PFSK-1 (cell line): ENCODE measurements at regions not wholly inside any gene's neighbourhood (a gene's known extent, or its start where the extent isn't known, plus 50 kb on each side); places are given as distances from the start of the nearest gene placed in this dataset.

Source experiments
- FOXP2 ChIP-seq: optimal IDR thresholded peaks from 2 replicates; pipeline ENCODE3; 2011; ENCODE audit warnings: borderline replicate concordance, control low read depth, inconsistent platforms; ENCODE audit not compliant: insufficient read depth; ENCODE audit errors: extremely low read length, extremely low read depth
- POLR2AphosphoS5 ChIP-seq: IDR thresholded peaks from 2 replicates; pipeline ENCODE4 v1.6.1; 2012; ENCODE audit warnings: low read depth, mild to moderate bottlenecking, control low read depth, low read length, moderate library complexity
- SIN3A ChIP-seq: IDR thresholded peaks from 2 replicates; pipeline ENCODE4 v1.6.1; 2012; ENCODE audit warnings: mild to moderate bottlenecking, low read length, moderate library complexity, borderline replicate concordance; ENCODE audit not compliant: insufficient read depth
- TAF1 ChIP-seq: IDR thresholded peaks from 2 replicates; pipeline ENCODE4 v1.6.1; 2012; ENCODE audit warnings: low read length, control low read depth, borderline replicate concordance; ENCODE audit not compliant: insufficient read depth
- TF ChIP-seq, protein P1 (sequence below), 2 experiments: IDR thresholded peaks; 2 replicates each; pipeline versions ENCODE4 v1.6.1 to v1.8.0; 2011 to 2012; ENCODE audit warnings: low read depth in 2 of 2, low read length in 2 of 2, control low read depth in 1 of 2, inconsistent platforms in 1 of 2, mild to moderate bottlenecking in 1 of 2, moderate library complexity in 1 of 2; ENCODE audit not compliant: insufficient read depth in 1 of 2

DNA sequence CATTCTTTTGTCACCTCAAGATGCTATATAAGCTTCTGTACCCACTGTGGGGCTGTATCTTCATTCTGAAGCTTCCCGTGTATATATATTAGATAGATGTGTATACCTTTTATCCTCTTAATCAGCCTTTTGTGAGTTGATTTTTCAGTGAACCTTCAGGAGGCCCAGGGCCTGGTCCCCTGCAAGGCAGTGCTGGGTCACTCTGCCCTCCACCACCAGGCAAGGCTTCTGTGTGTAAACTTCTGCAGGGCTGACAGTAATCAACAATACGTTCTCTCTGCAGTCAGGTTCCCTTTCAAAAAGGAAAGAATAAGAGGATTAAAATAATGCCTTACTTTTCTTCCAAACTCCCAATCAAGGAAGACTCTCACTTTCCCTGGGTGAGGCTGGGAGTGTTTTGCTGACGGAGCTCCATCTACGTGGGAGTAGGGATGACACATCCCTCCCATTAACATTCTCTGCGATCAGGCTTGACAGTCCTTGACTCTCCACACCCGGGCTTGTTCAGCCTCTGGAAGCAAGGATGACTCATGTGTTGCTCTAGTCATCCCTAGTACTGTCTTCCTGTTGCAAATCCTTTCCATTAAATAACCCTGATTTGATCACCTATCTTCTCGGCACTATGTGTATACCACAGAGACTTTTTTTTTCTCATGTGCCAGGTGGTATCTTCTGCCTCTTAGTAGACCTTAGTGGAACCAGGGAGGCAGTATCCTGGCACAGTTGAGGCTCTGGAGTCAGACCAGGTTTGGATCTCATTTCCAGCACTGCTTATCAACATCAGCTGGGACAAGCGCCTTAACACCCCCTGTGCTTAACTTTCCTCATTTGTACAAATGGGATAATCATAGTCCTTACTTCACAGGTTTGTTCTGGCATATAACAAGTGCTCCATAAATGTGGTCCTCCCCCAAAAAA is 70.3 kb upstream of the KCNK1 start:
- 0 out of 2 replicates have a peak, but pooled peaks have one; percentile 25 for TF ChIP-seq TAF1
- TF ChIP-seq POLR2AphosphoS5 = no peak
- no peak for TF ChIP-seq FOXP2

DNA sequence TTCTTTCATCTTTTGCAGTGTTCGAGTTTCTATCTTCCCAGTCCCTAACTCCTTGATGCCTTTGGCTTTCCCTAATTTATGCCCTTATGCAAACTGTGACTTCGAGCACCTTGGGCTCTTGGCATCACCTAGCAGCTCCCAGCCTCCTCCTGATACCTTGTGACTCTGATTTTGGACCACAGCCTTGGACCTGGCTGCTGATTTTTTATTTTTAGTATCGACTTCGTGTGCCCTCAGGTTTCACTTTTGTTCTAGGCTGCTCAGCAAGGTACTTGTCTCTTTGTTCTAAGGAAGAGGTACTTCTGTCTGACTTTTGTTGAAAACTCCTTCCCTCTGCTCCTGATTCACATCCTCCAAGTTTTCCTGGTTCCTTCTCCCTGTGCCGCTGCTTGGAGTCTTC is 69.6 kb upstream of the KCNK1 start:
- TF ChIP-seq SIN3A (no peak), POLR2AphosphoS5 (no peak), FOXP2 (no peak), TAF1 (no peak)
- TF ChIP-seq, protein P1, sequence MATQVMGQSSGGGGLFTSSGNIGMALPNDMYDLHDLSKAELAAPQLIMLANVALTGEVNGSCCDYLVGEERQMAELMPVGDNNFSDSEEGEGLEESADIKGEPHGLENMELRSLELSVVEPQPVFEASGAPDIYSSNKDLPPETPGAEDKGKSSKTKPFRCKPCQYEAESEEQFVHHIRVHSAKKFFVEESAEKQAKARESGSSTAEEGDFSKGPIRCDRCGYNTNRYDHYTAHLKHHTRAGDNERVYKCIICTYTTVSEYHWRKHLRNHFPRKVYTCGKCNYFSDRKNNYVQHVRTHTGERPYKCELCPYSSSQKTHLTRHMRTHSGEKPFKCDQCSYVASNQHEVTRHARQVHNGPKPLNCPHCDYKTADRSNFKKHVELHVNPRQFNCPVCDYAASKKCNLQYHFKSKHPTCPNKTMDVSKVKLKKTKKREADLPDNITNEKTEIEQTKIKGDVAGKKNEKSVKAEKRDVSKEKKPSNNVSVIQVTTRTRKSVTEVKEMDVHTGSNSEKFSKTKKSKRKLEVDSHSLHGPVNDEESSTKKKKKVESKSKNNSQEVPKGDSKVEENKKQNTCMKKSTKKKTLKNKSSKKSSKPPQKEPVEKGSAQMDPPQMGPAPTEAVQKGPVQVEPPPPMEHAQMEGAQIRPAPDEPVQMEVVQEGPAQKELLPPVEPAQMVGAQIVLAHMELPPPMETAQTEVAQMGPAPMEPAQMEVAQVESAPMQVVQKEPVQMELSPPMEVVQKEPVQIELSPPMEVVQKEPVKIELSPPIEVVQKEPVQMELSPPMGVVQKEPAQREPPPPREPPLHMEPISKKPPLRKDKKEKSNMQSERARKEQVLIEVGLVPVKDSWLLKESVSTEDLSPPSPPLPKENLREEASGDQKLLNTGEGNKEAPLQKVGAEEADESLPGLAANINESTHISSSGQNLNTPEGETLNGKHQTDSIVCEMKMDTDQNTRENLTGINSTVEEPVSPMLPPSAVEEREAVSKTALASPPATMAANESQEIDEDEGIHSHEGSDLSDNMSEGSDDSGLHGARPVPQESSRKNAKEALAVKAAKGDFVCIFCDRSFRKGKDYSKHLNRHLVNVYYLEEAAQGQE (IDR thresholded peaks at IDR 0.05; ENCODE audit: insufficient read depth in 1 of 2, low read depth in 2 of 2, low read length in 2 of 2) = no peak

DNA sequence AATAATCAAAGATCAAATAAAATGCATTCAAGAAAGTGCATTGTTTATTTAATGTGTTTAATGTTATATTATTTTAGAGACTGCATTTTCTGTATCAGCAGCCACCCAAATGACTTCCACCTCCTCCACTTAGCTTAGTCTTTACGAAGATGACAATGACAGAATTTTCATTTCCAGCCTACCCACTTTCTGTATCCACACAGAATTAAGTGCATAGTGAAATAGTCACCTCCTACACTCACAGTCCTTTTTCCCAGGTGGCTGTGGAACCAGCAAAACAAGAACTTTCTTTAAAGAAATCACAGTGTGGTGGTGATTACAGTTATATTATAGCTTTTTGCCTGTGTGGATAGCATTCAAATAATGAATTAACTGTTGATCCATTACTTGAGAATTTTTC is 66.2 kb upstream of the KCNK1 start:
- TF ChIP-seq TAF1 = no peak
- TF ChIP-seq SIN3A = no peak
- no peak for TF ChIP-seq POLR2AphosphoS5
- no peak for TF ChIP-seq FOXP2
- TF ChIP-seq, protein P1 (IDR thresholded peaks at IDR 0.05; ENCODE audit: insufficient read depth in 1 of 2, low read depth in 2 of 2, low read length in 2 of 2) = no peak

DNA sequence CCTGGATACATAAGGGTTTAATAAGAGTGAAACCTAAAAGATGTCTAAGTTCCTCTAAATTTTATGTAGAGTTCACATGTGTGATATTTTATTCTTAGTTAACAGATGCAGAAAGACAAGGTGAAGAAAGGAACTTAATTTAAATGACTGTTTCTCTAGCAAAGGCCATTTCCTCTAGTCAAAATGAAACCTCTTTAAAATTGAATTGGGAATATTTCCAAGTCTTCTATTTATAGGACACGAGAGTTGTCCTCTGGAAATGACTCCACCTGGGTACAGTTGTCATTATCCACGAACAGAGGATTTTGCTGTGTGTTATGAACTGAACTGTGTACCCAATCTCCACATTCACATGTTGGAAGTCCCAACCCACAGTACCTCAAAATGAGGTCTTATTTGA is 64.5 kb upstream of the KCNK1 start:
- no peak for TF ChIP-seq SIN3A
- TF ChIP-seq FOXP2 = no peak
- no peak for TF ChIP-seq POLR2AphosphoS5
- TF ChIP-seq, protein P1 (IDR thresholded peaks at IDR 0.05; ENCODE audit: insufficient read depth in 1 of 2, low read depth in 2 of 2, low read length in 2 of 2) = no peak
- TF ChIP-seq TAF1 = no peak

DNA sequence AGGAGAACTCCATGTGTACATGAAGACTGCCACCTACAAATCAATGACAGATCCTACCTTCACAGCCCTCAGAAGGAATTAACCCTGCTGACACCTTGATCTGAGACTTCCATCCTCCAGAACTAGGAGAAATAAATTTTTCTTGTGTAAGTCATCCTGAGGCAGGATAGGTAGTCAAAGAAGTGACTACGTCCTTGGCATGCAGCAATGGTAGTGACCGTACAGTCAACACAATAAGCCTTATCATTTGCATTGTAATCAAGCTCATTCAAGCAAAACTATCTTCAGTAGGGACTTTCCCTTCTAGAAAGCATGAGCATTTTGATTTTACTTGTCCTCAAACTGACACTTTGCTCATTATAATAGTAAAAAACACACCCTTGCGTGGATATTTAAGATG is 64.0 kb upstream of the KCNK1 start:
- no peak for TF ChIP-seq FOXP2
- no peak for TF ChIP-seq TAF1
- TF ChIP-seq SIN3A = no peak
- TF ChIP-seq, protein P1 (IDR thresholded peaks at IDR 0.05; ENCODE audit: insufficient read depth in 1 of 2, low read depth in 2 of 2, low read length in 2 of 2) = no peak
- TF ChIP-seq POLR2AphosphoS5 = no peak
